ENCODE measurements at regions not wholly inside any gene's neighbourhood (a gene's known extent, or its start where the extent isn't known, plus 50 kb on each side); places are given as distances from the start of the nearest gene placed in this dataset.
A peak's percentile ranks its signal among the peaks of the same experiment; 100 is the strongest.

- Histone ChIP-seq H2AFZ (no peak overlapping the region), H3K27me3 (no peaks in the 10 kb centered on the region), H3K27ac (no peak overlapping the region), H3K36me3 (replicated peaks; ENCODE audit: insufficient read depth, low read depth) (no peaks in the 10 kb centered on the region), H3K4me1 (ENCODE audit: insufficient read depth) (no peaks in the 10 kb centered on the region), H3K9me2 (replicated peaks; ENCODE audit: insufficient read depth) (no peaks in the 10 kb centered on the region), H3K9me3 (ENCODE audit: low read depth) (no peaks in the 10 kb centered on the region), H3K79me2 (no peaks in the 10 kb centered on the region), H3K4me2 (no peak overlapping the region), H3K4me3 (no peak overlapping the region), H4K20me1 (ENCODE audit: insufficient read depth, poor library complexity, severe bottlenecking) (no peaks in the 10 kb centered on the region)
- TF ChIP-seq EZH2phosphoT487 (IDR thresholded peaks at IDR 0.05; ENCODE audit: low read depth, severe bottlenecking, unreplicated experiment): no peak
- 97% methylated on average over 17 of the region's 17 CpGs for WGBS (ENCODE audit: low lambda C conversion rate, missing lambda C conversion rate)
- no peak for DNase-seq (ENCODE audit: low spot score)
These were observed 283.4 kb downstream of the PRDM2 start for GRCh38 chr1:13983393-13983792.

GRCh38 chr1:13990939-13991338, 291.0 kb downstream of the PRDM2 start:
- Histone ChIP-seq H3K4me1 (ENCODE audit: insufficient read depth) (no peaks in the 10 kb centered on the region), H3K27ac (no peak overlapping the region), H3K4me3 (no peak overlapping the region), H3K9me3 (ENCODE audit: low read depth) (no peaks in the 10 kb centered on the region), H3K36me3 (replicated peaks; ENCODE audit: insufficient read depth, low read depth) (no peaks in the 10 kb centered on the region), H3K79me2 (no peaks in the 10 kb centered on the region), H3K9me2 (replicated peaks; ENCODE audit: insufficient read depth) (no peaks in the 10 kb centered on the region), H2AFZ (no peak overlapping the region), H3K27me3 (peaks cover 2% of the 10 kb centered on the region), H3K4me2 (no peak overlapping the region), H4K20me1 (ENCODE audit: insufficient read depth, poor library complexity, severe bottlenecking) (no peaks in the 10 kb centered on the region)
- WGBS (ENCODE audit: low lambda C conversion rate, missing lambda C conversion rate): 55% methylated on average over 5 of the region's 5 CpGs
- TF ChIP-seq EZH2 (IDR thresholded peaks at IDR 0.05; ENCODE audit: borderline replicate concordance): no peak
- TF ChIP-seq CTCF (IDR thresholded peaks at IDR 0.05; ENCODE audit: poor library complexity): no peak
- TF ChIP-seq EZH2phosphoT487 (IDR thresholded peaks at IDR 0.05; ENCODE audit: low read depth, severe bottlenecking, unreplicated experiment): no peak
- DNase-seq (ENCODE audit: low spot score): peak; percentile 18

- Histone ChIP-seq H2AFZ (no peak overlapping the region), H3K36me3 (replicated peaks; ENCODE audit: insufficient read depth, low read depth) (no peaks in the 10 kb centered on the region), H3K9me3 (ENCODE audit: low read depth) (no peaks in the 10 kb centered on the region), H3K79me2 (no peaks in the 10 kb centered on the region), H3K27ac (no peak overlapping the region), H3K4me3 (no peak overlapping the region), H3K4me2 (no peak overlapping the region), H3K27me3 (peaks cover 2% of the 10 kb centered on the region), H4K20me1 (ENCODE audit: insufficient read depth, poor library complexity, severe bottlenecking) (no peaks in the 10 kb centered on the region), H3K9me2 (replicated peaks; ENCODE audit: insufficient read depth) (no peaks in the 10 kb centered on the region), H3K4me1 (ENCODE audit: insufficient read depth) (no peaks in the 10 kb centered on the region)
- WGBS (ENCODE audit: low lambda C conversion rate, missing lambda C conversion rate): 51% methylated on average over 5 of the region's 5 CpGs
- TF ChIP-seq CTCF (IDR thresholded peaks at IDR 0.05; ENCODE audit: poor library complexity) (no peak), EZH2phosphoT487 (IDR thresholded peaks at IDR 0.05; ENCODE audit: low read depth, severe bottlenecking, unreplicated experiment) (no peak), EZH2 (IDR thresholded peaks at IDR 0.05; ENCODE audit: borderline replicate concordance) (no peak)
- no peak for DNase-seq (ENCODE audit: low spot score)
These were observed 292.7 kb downstream of the PRDM2 start for GRCh38 chr1:13992489-13993285.

GRCh38 chr1:13994386-13994785, 294.4 kb downstream of the PRDM2 start:
- Histone ChIP-seq H2AFZ (no peak overlapping the region), H3K9me2 (replicated peaks; ENCODE audit: insufficient read depth) (no peaks in the 10 kb centered on the region), H3K9me3 (ENCODE audit: low read depth) (no peaks in the 10 kb centered on the region), H3K79me2 (no peaks in the 10 kb centered on the region), H3K27me3 (peaks cover 2% of the 10 kb centered on the region), H3K4me2 (no peak overlapping the region), H3K4me1 (ENCODE audit: insufficient read depth) (no peaks in the 10 kb centered on the region), H3K36me3 (replicated peaks; ENCODE audit: insufficient read depth, low read depth) (no peaks in the 10 kb centered on the region), H3K4me3 (no peak overlapping the region), H3K27ac (no peak overlapping the region), H4K20me1 (ENCODE audit: insufficient read depth, poor library complexity, severe bottlenecking) (no peaks in the 10 kb centered on the region)
- no peak for DNase-seq (ENCODE audit: low spot score)
- TF ChIP-seq EZH2 (IDR thresholded peaks at IDR 0.05; ENCODE audit: borderline replicate concordance): no peak
- TF ChIP-seq CTCF (IDR thresholded peaks at IDR 0.05; ENCODE audit: poor library complexity): no peak
- TF ChIP-seq EZH2phosphoT487 (IDR thresholded peaks at IDR 0.05; ENCODE audit: low read depth, severe bottlenecking, unreplicated experiment): no peak
- 61% methylated on average over 1 of the region's 1 CpG for WGBS (ENCODE audit: low lambda C conversion rate, missing lambda C conversion rate)

Measured in hepatocyte (in vitro differentiated cells).